ENCODE measurements at regions not wholly inside any gene's neighbourhood (a gene's known extent, or its start where the extent isn't known, plus 50 kb on each side); places are given as distances from the start of the nearest gene placed in this dataset.

DNA sequence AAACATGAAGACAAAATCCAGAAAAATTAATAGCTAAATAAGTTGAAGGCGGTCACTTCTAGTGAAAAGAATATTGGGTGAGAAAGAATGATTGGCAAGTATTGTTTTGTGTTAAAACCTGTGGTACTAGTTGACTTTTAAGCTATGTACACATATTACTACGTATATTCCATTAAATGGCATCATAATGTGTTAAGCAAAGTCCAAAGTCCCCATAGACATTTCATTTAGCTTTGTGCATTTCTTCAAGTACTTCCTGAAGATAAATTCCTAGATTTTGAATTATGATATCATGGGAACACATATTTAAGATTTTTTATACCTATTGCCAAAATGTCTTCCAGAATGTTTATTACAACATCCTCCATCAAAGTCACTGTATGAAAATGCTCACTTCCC is 272.7 kb upstream of the IRAK1BP1 start:
- Histone ChIP-seq H3K4me3 (ENCODE audit: low read depth in 2 of 2, low read length in 2 of 2) (no peak overlapping the region), H3K4me1 (ENCODE audit: control insufficient read depth, insufficient read depth, low read length) (no peaks in the 10 kb centered on the region), H3K9me3 (ENCODE audit: control insufficient read depth, insufficient read depth, low read depth, low read length) (no peaks in the 10 kb centered on the region), H3K36me3 (ENCODE audit: control insufficient read depth, insufficient read depth, low read length) (no peaks in the 10 kb centered on the region), H3K27me3 (ENCODE audit: control insufficient read depth, insufficient read depth, low read length) (no peaks in the 10 kb centered on the region), H3K27ac (ENCODE audit: low read length) (no peak overlapping the region)
- CTCF ChIA-PET: no interaction called here
- BruUV-seq (replicated peaks): no TSS peak
- intact Hi-C loops (cut with micrococcal nuclease; ENCODE audit: unreplicated experiment): no loop called here
- TF ChIP-seq SIN3A (IDR thresholded peaks at IDR 0.05; ENCODE audit: borderline replicate concordance, insufficient read depth, low read depth, low read length): no peak
- no peak for TF ChIP-seq POLR2AphosphoS5 (IDR thresholded peaks at IDR 0.05; ENCODE audit: low read depth, low read length)
- TF ChIP-seq, protein P1, sequence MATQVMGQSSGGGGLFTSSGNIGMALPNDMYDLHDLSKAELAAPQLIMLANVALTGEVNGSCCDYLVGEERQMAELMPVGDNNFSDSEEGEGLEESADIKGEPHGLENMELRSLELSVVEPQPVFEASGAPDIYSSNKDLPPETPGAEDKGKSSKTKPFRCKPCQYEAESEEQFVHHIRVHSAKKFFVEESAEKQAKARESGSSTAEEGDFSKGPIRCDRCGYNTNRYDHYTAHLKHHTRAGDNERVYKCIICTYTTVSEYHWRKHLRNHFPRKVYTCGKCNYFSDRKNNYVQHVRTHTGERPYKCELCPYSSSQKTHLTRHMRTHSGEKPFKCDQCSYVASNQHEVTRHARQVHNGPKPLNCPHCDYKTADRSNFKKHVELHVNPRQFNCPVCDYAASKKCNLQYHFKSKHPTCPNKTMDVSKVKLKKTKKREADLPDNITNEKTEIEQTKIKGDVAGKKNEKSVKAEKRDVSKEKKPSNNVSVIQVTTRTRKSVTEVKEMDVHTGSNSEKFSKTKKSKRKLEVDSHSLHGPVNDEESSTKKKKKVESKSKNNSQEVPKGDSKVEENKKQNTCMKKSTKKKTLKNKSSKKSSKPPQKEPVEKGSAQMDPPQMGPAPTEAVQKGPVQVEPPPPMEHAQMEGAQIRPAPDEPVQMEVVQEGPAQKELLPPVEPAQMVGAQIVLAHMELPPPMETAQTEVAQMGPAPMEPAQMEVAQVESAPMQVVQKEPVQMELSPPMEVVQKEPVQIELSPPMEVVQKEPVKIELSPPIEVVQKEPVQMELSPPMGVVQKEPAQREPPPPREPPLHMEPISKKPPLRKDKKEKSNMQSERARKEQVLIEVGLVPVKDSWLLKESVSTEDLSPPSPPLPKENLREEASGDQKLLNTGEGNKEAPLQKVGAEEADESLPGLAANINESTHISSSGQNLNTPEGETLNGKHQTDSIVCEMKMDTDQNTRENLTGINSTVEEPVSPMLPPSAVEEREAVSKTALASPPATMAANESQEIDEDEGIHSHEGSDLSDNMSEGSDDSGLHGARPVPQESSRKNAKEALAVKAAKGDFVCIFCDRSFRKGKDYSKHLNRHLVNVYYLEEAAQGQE (IDR thresholded peaks at IDR 0.05; ENCODE audit: insufficient read depth in 1 of 2, low read depth in 2 of 2, low read length in 1 of 2): no peak
- TF ChIP-seq TCF7L2 (IDR thresholded peaks at IDR 0.05; ENCODE audit: low read depth, low read length): no peak
- TF ChIP-seq CTCF (IDR thresholded peaks at IDR 0.05): no peak
- POLR2A ChIA-PET: no interaction called here
- ATAC-seq (no peak), DNase-seq (ENCODE audit: low read depth, low spot score) (no peak)
- in situ Hi-C loops (cut with HindIII; ENCODE audit: low pct_unique_long_range_greater_than_20kb, low sequenced_read_pairs): no loop called here

- no peaks in the 10 kb centered on the region for H3K36me3 ChIP-seq (ENCODE audit: control insufficient read depth, insufficient read depth, low read length)
- ATAC-seq (no peak), DNase-seq (ENCODE audit: low read depth, low spot score) (no peak)
- no peak overlapping the region for H3K27ac ChIP-seq (ENCODE audit: low read length)
- BruUV-seq (replicated peaks): no TSS peak
- in situ Hi-C loops (cut with HindIII; ENCODE audit: low pct_unique_long_range_greater_than_20kb, low sequenced_read_pairs): no loop called here
- H3K9me3 ChIP-seq (ENCODE audit: control insufficient read depth, insufficient read depth, low read depth, low read length): no peaks in the 10 kb centered on the region
- H3K27me3 ChIP-seq (ENCODE audit: control insufficient read depth, insufficient read depth, low read length): no peaks in the 10 kb centered on the region
- no peak overlapping the region for H3K4me3 ChIP-seq (ENCODE audit: low read depth in 2 of 2, low read length in 2 of 2)
- ChIA-PET CTCF (no interaction called here), POLR2A (no interaction called here)
- H3K4me1 ChIP-seq (ENCODE audit: control insufficient read depth, insufficient read depth, low read length): no peaks in the 10 kb centered on the region
- TF ChIP-seq, protein P1 (IDR thresholded peaks at IDR 0.05; ENCODE audit: insufficient read depth in 1 of 2, low read depth in 2 of 2, low read length in 1 of 2): no peak
- TF ChIP-seq TCF7L2 (IDR thresholded peaks at IDR 0.05; ENCODE audit: low read depth, low read length): no peak
- no peak for TF ChIP-seq POLR2AphosphoS5 (IDR thresholded peaks at IDR 0.05; ENCODE audit: low read depth, low read length)
- no peak for TF ChIP-seq SIN3A (IDR thresholded peaks at IDR 0.05; ENCODE audit: borderline replicate concordance, insufficient read depth, low read depth, low read length)
- no peak for TF ChIP-seq CTCF (IDR thresholded peaks at IDR 0.05)
- intact Hi-C loops (cut with micrococcal nuclease; ENCODE audit: unreplicated experiment): no loop called here
Measured at GRCh38 chr6:78597966-78598365, 269.4 kb upstream of the IRAK1BP1 start.

All from Panc1 (cell line).